ENCODE measurements at regions not wholly inside any gene's neighbourhood (a gene's known extent, or its start where the extent isn't known, plus 50 kb on each side); places are given as distances from the start of the nearest gene placed in this dataset.

GRCh38 chr7:116083796-116084195 lies 53.2 kb upstream of the TFEC start:
- DNase-seq (ENCODE audit: low spot score), result no peak

DNA sequence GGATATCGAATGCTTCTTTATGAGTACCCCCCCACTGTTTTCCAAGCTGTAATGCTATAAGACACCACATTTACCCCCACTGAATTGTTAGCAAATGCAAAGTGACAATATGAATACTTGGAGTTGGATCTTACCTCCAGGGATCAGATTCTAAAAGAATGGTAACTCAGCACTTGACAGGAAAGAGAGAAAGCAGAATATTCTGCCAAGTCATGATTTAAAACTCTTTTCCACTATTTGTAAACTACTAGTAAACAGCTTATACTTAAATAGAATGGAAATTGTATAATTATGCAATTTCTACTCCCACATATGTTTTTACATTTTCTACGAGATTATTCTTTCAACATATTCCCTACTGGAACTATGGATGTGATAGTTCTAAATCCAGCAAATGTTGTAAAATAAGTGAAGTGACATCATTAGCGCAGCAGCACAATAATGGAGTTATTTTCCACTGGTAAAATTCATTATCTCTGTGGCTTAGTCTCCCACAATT lies 56.0 kb upstream of the TFEC start:
- no peak for DNase-seq (ENCODE audit: low spot score)

DNA sequence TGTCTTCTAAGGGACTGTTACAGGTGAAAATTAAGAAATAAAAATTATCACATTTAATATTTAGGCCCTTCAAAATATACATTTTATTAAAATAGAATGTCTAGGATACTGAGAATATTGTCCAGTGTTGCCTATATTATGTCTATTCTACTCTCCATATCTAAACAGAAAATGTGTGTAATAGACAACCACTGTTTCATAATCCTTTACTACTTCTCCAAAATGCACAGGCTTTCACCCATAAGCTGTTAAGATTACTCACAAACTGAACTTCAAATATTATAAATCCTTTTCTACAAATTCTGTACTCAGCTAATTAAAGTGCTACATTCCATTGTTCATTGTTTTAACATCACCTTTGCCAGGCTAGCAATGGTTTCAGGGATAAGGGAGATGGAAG lies 56.7 kb upstream of the TFEC start:
- no peak for DNase-seq (ENCODE audit: low spot score)

DNA sequence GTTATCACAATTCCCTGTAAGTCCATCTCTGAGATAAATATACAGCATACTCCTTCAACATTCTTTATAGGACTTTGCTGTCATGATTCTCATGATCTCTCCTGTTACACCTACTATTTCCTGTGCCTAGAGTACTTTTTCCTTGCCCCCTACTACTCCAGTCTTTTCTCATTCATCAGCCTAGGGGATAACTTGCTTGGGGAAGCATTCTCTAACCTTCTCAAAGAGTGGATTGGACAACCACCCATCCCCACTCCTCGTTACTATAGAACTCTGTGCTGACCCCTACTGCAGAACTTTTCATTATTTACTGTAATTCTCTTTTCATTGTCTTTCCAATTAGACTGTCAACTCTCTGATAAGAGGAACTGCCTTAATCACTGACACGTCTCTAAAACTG lies 57.4 kb upstream of the TFEC start:
- no peak for DNase-seq (ENCODE audit: low spot score)

GRCh38 chr7:116089293-116089692 lies 58.7 kb upstream of the TFEC start:
- DNase-seq (ENCODE audit: low spot score), result no peak

DNA sequence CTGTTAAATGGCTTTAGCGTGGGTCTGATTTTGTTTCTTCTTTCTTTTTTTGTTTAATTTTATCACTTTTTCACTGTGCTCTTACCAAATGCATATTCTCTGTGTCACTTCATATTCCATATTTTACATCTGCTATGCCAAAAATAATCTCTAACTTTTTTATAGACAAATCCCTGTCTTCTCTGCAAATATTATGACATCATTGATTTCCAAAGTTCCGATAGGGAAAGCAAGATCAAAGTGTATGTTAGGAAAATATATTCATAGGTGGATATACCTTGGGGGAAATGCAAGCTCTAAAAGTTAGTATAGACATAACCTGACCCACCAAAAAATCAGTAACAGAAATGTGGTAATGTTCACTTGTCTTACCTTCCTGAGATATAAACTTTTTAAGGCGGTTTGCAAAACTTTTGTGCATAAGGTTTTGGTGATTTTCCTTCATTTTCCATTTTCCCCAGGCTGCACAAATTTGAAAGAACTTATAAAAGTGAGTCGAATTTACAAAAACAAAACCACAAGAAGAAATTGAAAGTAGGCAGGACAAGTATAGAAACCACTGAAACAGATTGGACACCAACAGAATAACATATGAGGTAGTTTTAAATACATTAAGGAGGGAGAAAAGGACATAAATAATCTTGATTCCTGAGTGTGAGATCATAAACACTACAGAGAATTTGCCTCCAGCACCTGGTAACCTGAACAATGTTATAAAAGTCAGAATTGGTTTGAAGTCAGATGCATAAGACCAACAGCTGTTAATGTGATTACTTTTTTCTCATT lies 63.1 kb upstream of the TFEC start:
- DNase-seq (ENCODE audit: low spot score), result no peak

DNA sequence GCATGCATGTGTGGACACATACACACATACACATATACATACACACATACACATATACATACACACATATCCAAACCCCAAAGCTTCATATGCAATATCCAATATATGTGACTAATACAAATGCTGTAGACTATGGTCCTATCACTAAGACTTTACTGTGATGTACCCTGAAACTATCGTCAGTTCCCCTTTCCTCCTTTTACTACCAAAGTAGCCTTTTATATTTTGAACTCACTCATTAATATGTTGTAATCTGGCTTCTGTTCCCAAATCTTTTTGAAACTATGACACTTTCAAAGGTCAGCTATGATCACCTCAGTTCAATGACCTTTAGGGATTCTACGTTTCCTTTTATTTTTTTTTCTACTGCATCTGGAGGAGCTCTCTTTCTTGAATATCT lies 64.8 kb upstream of the TFEC start:
- no peak for DNase-seq (ENCODE audit: low spot score)

- peak; percentile 57 for DNase-seq (ENCODE audit: low spot score)
Measured at GRCh38 chr7:116097365-116098009, 66.9 kb upstream of the TFEC start.

DNA sequence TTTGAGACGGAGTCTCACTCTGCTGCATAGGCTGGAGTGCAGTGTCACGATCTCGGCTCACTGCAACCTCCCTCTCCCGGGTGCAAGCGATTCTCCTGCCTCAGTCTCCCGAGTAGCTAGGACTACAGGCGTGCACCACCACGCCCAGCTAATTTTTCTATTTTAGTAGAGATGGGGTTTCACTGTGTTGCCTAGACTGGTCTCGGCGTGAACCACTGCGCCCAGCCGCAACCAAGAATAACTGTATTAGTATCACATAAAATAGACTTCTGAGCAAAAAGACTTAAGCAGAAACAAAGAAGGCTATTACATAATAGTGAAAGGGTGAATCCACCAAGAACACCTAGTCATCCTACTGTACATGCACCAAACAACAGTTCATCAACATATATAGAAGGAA lies 67.6 kb upstream of the TFEC start:
- no peak for DNase-seq (ENCODE audit: low spot score)

- DNase-seq (ENCODE audit: low spot score), result no peak
Measured at GRCh38 chr7:116100626-116101025, 70.1 kb upstream of the TFEC start.

DNA sequence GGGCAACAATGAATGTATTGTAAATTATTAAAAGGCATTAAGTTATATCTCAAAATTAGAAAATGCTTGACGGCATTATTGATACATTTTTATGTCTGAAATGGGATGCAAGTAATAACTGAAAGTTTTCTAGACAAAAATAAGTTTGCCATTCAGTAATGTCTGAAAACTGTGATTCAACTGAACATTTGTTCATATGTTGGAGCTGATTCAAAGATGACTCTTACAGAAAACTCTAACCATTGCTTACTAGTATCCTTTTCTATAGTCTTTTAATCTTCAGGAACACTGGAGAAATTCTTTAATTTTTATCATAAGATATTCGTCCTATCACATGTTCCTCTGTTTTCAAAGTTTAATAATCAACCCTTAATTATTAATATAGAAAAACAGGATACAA lies 71.1 kb upstream of the TFEC start:
- DNase-seq (ENCODE audit: low spot score), result peak; percentile 44

DNA sequence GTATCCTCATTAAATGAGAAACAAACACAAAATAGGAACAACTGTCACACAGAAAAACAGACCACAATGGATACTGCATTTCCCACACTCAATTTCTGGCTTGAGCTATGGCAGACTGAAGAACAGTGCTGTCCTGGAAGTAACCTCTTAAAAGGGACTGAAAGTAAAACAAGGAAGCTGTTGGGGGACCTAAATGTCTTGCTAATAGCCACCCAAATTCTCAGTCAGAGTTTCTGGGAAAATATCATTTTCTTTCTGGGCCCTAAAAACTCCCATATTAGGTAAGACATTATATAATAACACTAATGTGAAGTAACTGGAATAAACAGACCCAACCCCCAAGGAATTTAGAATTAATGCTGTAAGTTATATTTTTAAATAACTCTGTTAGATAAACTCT lies 80.9 kb upstream of the TFEC start:
- DNase-seq (ENCODE audit: low spot score), result no peak

DNA sequence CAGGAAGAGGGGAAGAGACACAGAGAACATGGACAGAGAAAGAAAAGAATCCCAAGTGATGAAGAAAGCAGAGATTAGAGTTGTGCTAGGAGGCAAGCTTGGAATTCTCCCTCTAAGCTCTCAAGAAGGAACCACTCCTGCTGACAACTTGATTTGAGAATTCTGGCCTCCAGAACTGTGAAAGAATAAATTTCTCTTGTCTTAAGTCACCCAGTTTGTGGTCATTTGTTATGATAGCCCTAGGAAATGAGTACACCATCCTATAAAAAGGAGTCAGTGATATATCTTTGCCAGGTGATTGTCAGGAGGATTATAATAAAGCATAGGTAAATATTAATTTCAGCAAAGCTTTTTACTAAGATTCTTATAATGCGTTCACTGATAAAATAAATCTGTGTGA lies 82.7 kb upstream of the TFEC start:
- no peak for DNase-seq (ENCODE audit: low spot score)

DNA sequence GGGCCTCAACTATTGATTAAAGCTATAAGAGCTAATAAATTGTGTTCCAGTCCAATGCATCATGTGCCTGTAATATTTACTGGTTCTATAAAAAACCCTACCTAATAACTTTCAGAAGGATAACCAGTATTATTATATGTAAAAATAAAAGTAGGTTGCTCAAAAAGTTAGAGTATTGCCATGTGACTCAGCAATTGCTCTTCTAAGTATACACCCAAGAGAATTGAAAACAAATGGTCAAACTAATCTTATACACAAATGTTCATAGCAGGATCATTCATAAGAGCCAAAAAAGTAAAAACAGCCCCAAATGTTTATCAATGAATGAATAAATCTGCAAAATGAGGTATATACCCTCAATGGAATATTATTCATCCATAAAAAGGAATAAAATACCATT lies 89.5 kb upstream of the TES start:
- DNase-seq (ENCODE audit: low spot score), result no peak

DNA sequence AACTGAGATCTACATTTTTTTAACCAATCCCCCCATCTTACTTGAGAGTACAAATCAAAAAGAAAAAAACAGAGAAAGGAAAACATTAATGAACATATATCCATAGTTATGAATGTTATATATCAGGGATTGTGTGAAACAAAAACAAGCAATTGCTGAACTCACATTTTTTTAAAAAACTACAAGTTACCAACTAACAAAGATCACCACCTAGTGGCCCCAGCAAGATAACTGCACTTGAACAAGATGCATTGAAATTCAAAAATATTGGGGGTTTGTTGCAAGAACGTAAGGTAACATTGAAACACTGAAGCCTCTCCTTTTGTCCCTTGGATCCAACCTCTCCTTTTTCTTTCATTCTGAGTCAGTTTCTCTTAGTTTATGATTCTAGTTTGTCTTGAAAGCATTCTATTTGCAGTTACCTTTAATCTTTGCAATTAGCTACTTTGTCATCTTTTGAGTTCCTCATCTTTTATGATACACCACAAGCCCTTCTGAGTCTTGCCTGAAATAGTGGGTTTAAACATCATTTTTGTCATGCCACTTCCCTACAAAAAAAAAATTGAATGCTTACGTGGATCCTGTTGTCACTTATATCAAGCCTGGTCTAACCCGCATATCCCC lies 87.3 kb upstream of the TES start:
- peak; percentile 54 for DNase-seq (ENCODE audit: low spot score)

DNA sequence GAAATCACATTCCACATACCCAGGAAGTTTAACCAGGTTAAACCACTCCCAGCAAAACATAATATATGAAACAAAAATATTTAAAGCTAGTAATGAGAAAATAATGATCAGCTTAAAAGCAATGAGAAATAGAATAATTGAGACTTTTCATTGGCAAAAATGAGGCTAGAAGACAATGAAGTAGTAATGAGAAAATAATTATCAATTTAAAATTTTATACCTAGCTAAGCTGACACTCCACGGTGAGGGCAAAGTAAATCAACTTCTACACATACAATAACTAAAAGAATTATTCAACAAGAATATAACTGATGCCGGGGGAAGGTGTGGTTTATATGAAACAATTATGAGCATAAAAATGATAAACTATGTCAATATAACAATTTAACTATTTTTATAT lies 82.2 kb upstream of the TES start:
- DNase-seq (ENCODE audit: low spot score), result no peak

- DNase-seq (ENCODE audit: low spot score), result no peak
Measured at GRCh38 chr7:116135306-116135705, 75.0 kb upstream of the TES start.

DNA sequence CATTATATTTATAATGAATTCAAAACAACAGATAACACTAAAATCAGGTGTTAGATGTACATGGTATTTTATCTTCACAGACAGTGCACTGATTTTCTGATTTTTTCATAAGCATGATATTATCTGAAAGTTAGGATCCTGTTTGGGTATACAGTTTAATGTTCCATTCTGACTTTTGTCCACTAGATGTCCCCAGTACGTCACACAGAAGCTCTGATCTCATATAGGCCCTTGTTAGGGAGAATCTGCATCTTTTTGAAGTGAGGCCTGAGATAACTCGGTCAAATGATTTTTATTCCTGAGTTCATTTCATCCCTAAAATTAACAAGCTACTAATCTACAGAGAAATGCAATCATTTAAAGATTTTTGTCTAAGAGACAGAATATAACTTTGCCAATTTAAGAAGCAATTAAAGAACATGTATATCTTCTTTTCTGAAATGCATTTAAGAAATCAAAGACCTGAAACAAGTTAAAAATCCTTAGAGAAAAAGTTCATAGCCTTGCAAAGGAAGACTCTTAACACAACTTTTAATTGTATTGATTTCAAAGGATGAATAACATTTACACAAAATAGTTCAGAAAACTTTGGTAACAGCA lies 72.0 kb upstream of the TES start:
- DNase-seq (ENCODE audit: low spot score), result peak; percentile 71

DNA sequence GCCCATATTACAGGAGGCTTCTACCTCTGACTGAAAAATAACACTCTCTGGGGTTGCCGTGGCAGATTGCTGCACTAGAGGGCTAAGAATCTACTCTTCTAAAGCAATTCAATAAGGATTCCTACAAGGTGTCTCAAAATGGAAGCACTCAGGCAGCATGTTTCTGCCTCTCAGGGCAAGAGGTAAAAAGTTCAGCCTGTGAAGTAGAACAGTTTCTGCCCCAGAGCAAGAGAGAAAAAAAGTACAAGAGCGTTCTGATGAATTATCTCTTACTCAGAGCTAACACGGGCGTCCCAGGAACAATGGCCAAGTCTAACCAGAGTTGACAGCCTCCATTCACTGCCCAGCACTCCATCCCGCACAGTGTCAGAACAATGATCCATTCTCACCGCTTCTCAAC lies 71.3 kb upstream of the TES start:
- DNase-seq (ENCODE audit: low spot score), result no peak

GRCh38 chr7:116139807-116140206 lies 70.5 kb upstream of the TES start:
- no peak for DNase-seq (ENCODE audit: low spot score)

DNA sequence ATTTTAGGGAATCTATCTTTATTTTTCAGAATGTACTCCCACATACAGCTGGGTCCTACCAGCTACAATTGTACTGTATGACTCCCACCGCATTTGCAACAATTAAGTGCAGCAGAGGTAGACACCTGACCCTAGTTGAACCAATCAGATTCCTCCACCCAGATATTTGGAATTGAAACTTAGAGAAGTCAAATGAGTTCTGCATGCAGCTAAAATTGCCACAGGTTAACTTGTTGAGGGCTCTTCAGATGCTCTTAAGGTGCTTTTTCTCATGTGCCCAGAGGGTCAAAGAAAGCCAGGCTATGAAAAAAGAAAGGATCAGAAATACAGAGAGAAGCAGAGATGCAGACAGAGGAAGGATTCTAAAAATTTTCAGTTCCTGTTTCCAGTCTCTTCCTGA lies 68.0 kb upstream of the TES start:
- DNase-seq (ENCODE audit: low spot score), result no peak

GRCh38 chr7:116142850-116143249 lies 67.5 kb upstream of the TES start:
- no peak for DNase-seq (ENCODE audit: low spot score)

Measured in AG08395 (cell line).